ENCODE measurements at regions not wholly inside any gene's neighbourhood (a gene's known extent, or its start where the extent isn't known, plus 50 kb on each side); places are given as distances from the start of the nearest gene placed in this dataset.

DNA sequence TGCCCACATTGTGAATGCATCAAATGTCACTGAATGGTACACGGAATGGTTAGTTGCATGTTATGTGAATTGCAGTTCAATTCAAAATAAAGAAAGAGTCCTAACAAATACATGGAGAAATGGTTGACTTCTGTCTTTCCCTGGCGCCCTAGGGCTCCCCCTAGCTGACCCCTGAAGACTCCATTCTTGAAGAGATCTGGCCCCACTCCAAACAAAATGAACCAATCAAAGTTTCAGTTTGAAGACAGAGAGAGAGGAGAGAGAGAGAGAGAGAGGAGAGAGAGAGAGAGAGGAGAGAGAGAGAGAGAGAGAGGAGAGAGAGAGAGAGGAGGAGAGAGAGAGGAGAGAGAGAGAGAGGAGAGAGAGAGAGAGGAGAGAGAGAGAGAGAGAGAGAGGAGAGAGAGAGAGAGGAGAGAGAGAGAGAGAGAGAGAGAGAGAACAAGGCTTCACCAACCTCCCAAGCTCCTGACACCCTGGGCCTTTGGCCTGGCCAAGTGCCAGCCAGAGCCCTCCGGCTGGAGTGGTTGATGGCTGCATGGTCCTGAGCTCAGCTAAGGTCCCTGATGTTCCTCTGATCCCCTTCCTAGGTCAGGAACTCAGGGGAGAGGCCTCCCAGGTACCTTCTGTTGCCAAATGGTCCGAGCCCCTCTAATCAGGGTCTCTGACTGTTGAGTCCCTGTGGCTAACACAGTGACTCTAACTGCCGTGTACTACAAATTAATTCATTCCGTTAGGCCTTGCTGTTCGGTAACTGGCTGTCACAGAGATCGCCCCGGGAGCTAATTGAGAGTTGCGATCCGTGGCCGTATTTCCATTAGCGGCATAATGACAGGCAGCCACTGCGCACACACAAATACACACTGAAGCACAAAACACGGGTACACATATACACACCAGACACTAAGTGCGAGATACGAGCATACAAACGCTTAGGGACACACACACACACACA, 188.8 kb downstream of the ESRRB start:
- TF ChIP-seq, protein P1, sequence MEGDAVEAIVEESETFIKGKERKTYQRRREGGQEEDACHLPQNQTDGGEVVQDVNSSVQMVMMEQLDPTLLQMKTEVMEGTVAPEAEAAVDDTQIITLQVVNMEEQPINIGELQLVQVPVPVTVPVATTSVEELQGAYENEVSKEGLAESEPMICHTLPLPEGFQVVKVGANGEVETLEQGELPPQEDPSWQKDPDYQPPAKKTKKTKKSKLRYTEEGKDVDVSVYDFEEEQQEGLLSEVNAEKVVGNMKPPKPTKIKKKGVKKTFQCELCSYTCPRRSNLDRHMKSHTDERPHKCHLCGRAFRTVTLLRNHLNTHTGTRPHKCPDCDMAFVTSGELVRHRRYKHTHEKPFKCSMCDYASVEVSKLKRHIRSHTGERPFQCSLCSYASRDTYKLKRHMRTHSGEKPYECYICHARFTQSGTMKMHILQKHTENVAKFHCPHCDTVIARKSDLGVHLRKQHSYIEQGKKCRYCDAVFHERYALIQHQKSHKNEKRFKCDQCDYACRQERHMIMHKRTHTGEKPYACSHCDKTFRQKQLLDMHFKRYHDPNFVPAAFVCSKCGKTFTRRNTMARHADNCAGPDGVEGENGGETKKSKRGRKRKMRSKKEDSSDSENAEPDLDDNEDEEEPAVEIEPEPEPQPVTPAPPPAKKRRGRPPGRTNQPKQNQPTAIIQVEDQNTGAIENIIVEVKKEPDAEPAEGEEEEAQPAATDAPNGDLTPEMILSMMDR (IDR thresholded peaks at IDR 0.05), result no peak
- no peak for TF ChIP-seq POLR2A (IDR thresholded peaks at IDR 0.05)

Data from ovary (tissue), 3 donors.